HepG2 (cell line): ENCODE measurements at regions not wholly inside any gene's neighbourhood (a gene's known extent, or its start where the extent isn't known, plus 50 kb on each side); places are given as distances from the start of the nearest gene placed in this dataset.

ENCODE experiments used
- ATAC-seq: fragments of 200-7000 bp; cut with Tn5 transposase; 3 replicates; pipeline ENCODE4 v1.9.1; 2020; ENCODE audit warnings: mild to moderate bottlenecking, moderate library complexity
- BruUV-seq: library from RNA; stranded (reverse); fragments of 400-500 nt; replicated peaks from 2 replicates; lab custom pipeline; 2021; lab: Mats Ljungman, UMichigan
- CTCF ChIA-PET: fragments of 300-600 bp; formaldehyde crosslinking; extraction: SDS; loops from one replicate; lab custom pipeline; 2021; ENCODE audit warnings: low total read pairs, inconsistent platforms, low intra/inter-chr PET ratio; lab: Yijun Ruan, JAX
- POLR2A ChIA-PET: fragments of 350-600 bp; sonication (Branson Sonifier 250); formaldehyde crosslinking; loops from one replicate; lab custom pipeline; 2020; ENCODE audit warnings: antibody characterized with exemption, inconsistent platforms; lab: Yijun Ruan, JAX
- DNase-seq: peaks from one replicate; pipeline ENCODE4 v3.0.0-alpha.2; 2015; ENCODE audit warnings: low spot score
- FAIRE-seq: peaks from 3 replicates; lab custom pipeline; 2011; peaks lifted over from hg19 to GRCh38; lab: Jason Lieb, UNC
- H2AFZ ChIP-seq: one replicate; pipeline ENCODE4 v1.6.1; 2011; ENCODE audit warnings: low read length, inconsistent platforms
- H3K27ac ChIP-seq: fragments of 300-600 bp; 3 replicates; pipeline ENCODE4 v1.8.0; 2011; ENCODE audit warnings: mixed run types, mild to moderate bottlenecking, mixed read lengths, low read length, inconsistent platforms; ENCODE audit not compliant: insufficient read depth; ENCODE audit errors: extremely low read length
- H3K27me3 ChIP-seq, 2 experiments: fragments of 200-600 bp in 1 of 2; 2 replicates in 1 of 2; 3 replicates in 1 of 2; pipeline versions ENCODE4 v1.6.0 to v1.8.0; 2011; ENCODE audit warnings: low read length in 2 of 2, mild to moderate bottlenecking in 2 of 2, moderate library complexity in 2 of 2, inconsistent platforms in 1 of 2; ENCODE audit not compliant: insufficient read depth in 2 of 2, control insufficient read depth in 1 of 2
- H3K36me3 ChIP-seq, 2 experiments: fragments of 200-600 bp in 1 of 2; replicated peaks in 1 of 2; 2 replicates in 1 of 2; 3 replicates in 1 of 2; pipeline versions ENCODE4 v1.5.1 to v1.8.0; 2011; ENCODE audit warnings: low read length in 2 of 2, inconsistent platforms in 1 of 2; ENCODE audit not compliant: insufficient read depth in 2 of 2, control insufficient read depth in 1 of 2
- H3K4me1 ChIP-seq: 2 replicates; pipeline ENCODE4 v1.5.1; 2012; ENCODE audit warnings: low read length, inconsistent platforms; ENCODE audit not compliant: insufficient read depth
- H3K4me2 ChIP-seq: 2 replicates; pipeline ENCODE4 v1.6.0; 2011; ENCODE audit warnings: low read depth, low read length, inconsistent platforms
- H3K4me3 ChIP-seq, 3 experiments: fragments of 200-600 bp in 1 of 3; sonication (generic), shearing (Covaris generic) in 1 of 3; replicated peaks in 1 of 3; 2 replicates each; pipeline ENCODE4 v1.5.1; 2011 to 2016; ENCODE audit warnings: low read length in 3 of 3, inconsistent platforms in 2 of 3, low read depth in 2 of 3, mild to moderate bottlenecking in 2 of 3, control low read depth in 1 of 3, mixed read lengths in 1 of 3; ENCODE audit not compliant: insufficient read depth in 1 of 3
- H3K79me2 ChIP-seq: one replicate; pipeline ENCODE4 v1.6.1; 2011; ENCODE audit warnings: low read length, inconsistent platforms; ENCODE audit not compliant: insufficient read depth
- H3K9ac ChIP-seq: 2 replicates; pipeline ENCODE4 v1.6.0; 2011; ENCODE audit warnings: mild to moderate bottlenecking, low read depth, low read length, inconsistent platforms; ENCODE audit not compliant: insufficient read depth
- H3K9me3 ChIP-seq: 2 replicates; pipeline ENCODE4 v1.5.1; 2012; ENCODE audit warnings: mild to moderate bottlenecking, low read length
- H4K20me1 ChIP-seq: 2 replicates; pipeline ENCODE4 v1.6.0; 2011; ENCODE audit warnings: inconsistent platforms, mild to moderate bottlenecking, low read length, moderate library complexity; ENCODE audit not compliant: insufficient read depth
- ATF2 ChIP-seq: sonication (generic); formaldehyde crosslinking; IDR thresholded peaks from 2 replicates; pipeline ENCODE4 v1.4.0; 2020; ENCODE audit warnings: missing genetic modification reagents
- CBX2 ChIP-seq, 2 experiments: fragments of 200-600 bp in 1 of 2; sonication (generic); formaldehyde crosslinking in 1 of 2; IDR thresholded peaks; 2 replicates each; pipeline versions ENCODE4 v1.7.0 to v1.8.1; 2018 to 2022; ENCODE audit warnings: low read depth in 2 of 2, low read length in 1 of 2, mild to moderate bottlenecking in 1 of 2, missing genetic modification reagents in 1 of 2
- CTCF ChIP-seq: sonication (generic); formaldehyde crosslinking; IDR thresholded peaks from 2 replicates; pipeline ENCODE4 v1.5.0; 2020; ENCODE audit warnings: mild to moderate bottlenecking, missing genetic modification reagents, moderate library complexity
- ETS1 ChIP-seq: sonication (generic); formaldehyde crosslinking; IDR thresholded peaks from 2 replicates; pipeline ENCODE4 v1.4.0; 2020; ENCODE audit warnings: missing genetic modification reagents
- HDAC6 ChIP-seq: fragments of 200-600 bp; sonication (generic); IDR thresholded peaks from 2 replicates; pipeline ENCODE4 v1.7.0; 2017; ENCODE audit warnings: mild to moderate bottlenecking, antibody characterized with exemption, low read length, low read depth
- NCOR1 ChIP-seq: fragments of 200-600 bp; sonication (generic); IDR thresholded peaks from 2 replicates; pipeline ENCODE4 v1.7.0; 2017; ENCODE audit warnings: antibody characterized with exemption, low read length, borderline replicate concordance
- PAWR ChIP-seq: sonication (generic); formaldehyde crosslinking; IDR thresholded peaks from 2 replicates; pipeline ENCODE4 v1.4.0; 2020; ENCODE audit warnings: missing genetic modification reagents, mild to moderate bottlenecking, borderline replicate concordance
- RARG ChIP-seq: sonication (generic); formaldehyde crosslinking; IDR thresholded peaks from 2 replicates; pipeline ENCODE4 v1.4.0; 2020; ENCODE audit warnings: low read depth, mild to moderate bottlenecking, missing genetic modification reagents
- SETDB1 ChIP-seq: sonication (generic); formaldehyde crosslinking; IDR thresholded peaks from 2 replicates; pipeline ENCODE4 v1.5.1; 2020; ENCODE audit warnings: missing genetic modification reagents, mild to moderate bottlenecking, borderline replicate concordance
- SKI ChIP-seq: fragments of 450-650 bp; IDR thresholded peaks from one replicate; pipeline ENCODE4 v1.6.1; 2018; ENCODE audit warnings: mild to moderate bottlenecking; ENCODE audit not compliant: partially characterized antibody
- SRSF4 ChIP-seq: fragments of 200-400 bp; formaldehyde crosslinking; IDR thresholded peaks from one replicate; pipeline ENCODE4 v1.6.1; 2018; ENCODE audit warnings: mild to moderate bottlenecking, low read depth, low read length, moderate library complexity; ENCODE audit not compliant: poor library complexity, severe bottlenecking
- ZNF12 ChIP-seq: sonication (generic); formaldehyde crosslinking; IDR thresholded peaks from 2 replicates; pipeline ENCODE4 v1.5.0; 2020; ENCODE audit warnings: missing genetic modification reagents
- ZSCAN30 ChIP-seq: sonication (generic); formaldehyde crosslinking; IDR thresholded peaks from 2 replicates; pipeline ENCODE4 v1.5.0; 2020; ENCODE audit warnings: mild to moderate bottlenecking, missing genetic modification reagents
- ZZZ3 ChIP-seq: sonication (generic); formaldehyde crosslinking; IDR thresholded peaks from 2 replicates; pipeline ENCODE4 v1.4.0; 2020; ENCODE audit warnings: missing genetic modification reagents, mild to moderate bottlenecking, borderline replicate concordance
- in situ Hi-C: cut with HindIII; loops from 2 replicates; pipeline ENCODE4 v1.10.0; 2017; ENCODE audit warnings: low pct_unique_long_range_greater_than_20kb; ENCODE audit not compliant: extremely low pct_ligation_motif_present
- intact Hi-C: fragments of 100-400 bp; cut with micrococcal nuclease; formaldehyde crosslinking; loops from one replicate; pipeline ENCODE4 v1.10.0; 2022; ENCODE audit not compliant: unreplicated experiment

GRCh38 chr3:105006164-105006563 is 360.5 kb upstream of the ALCAM start:
- intact Hi-C loops (no loop called here), in situ Hi-C loops (no loop called here)
- Histone ChIP-seq H3K27me3 (no peaks in the 10 kb centered on the region; a peak in 1 of 5 replicates), H4K20me1 (no peaks in the 10 kb centered on the region), H3K9me3 (no peaks in the 10 kb centered on the region), H3K27ac (no peak overlapping the region), H3K4me3 (no peak overlapping the region), H2AFZ (no peak overlapping the region), H3K4me1 (no peaks in the 10 kb centered on the region), H3K79me2 (no peaks in the 10 kb centered on the region), H3K4me2 (no peak overlapping the region), H3K9ac (no peak overlapping the region), H3K36me3 (no peaks in the 10 kb centered on the region)
- TF ChIP-seq SETDB1 (no peak), CTCF (CRISPR knock-in tag) (no peak), ZNF12 (no peak), SKI (no peak), ZZZ3 (no peak), ATF2 (CRISPR knock-in tag) (no peak), PAWR (CRISPR knock-in tag) (no peak), ETS1 (CRISPR knock-in tag) (no peak), NCOR1 (no peak), ZSCAN30 (CRISPR knock-in tag) (no peak), HDAC6 (no peak), RARG (CRISPR knock-in tag) (no peak), CBX2 (IDR thresholded peaks at IDR 0.05; ENCODE audit: low read depth, low read length) (no peak), CBX2 (CRISPR knock-in tag; IDR thresholded peaks at IDR 0.05; ENCODE audit: low read depth) (no peak), SRSF4 (no peak)
- ChIA-PET POLR2A (no interaction called here), CTCF (no interaction called here)
- no TSS peak for BruUV-seq
- ATAC-seq, result no peak
- FAIRE-seq, result no peak
- no peak for DNase-seq
